ENCODE measurements at regions not wholly inside any gene's neighbourhood (a gene's known extent, or its start where the extent isn't known, plus 50 kb on each side); places are given as distances from the start of the nearest gene placed in this dataset.

DNA sequence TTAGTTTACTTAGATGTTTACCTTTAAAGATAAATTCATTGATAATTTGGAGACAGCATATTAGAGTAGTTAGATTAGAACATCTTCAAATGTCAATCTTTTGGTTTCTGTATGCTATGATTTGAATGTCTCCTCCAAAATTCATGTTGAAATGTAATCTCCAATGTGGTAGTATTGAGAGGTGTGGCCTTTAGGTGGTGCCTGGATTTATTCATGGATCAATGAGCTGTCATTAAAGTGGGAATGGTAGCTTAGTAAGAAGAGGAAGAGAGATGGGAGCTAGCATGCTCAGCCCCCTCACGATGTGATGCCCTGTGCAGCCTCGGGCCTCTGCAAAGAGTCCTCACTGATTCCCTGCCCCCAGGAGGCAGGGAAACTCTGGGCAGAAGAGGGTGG lies 133.6 kb upstream of the TUT7 start:
- TF ChIP-seq, protein P1, sequence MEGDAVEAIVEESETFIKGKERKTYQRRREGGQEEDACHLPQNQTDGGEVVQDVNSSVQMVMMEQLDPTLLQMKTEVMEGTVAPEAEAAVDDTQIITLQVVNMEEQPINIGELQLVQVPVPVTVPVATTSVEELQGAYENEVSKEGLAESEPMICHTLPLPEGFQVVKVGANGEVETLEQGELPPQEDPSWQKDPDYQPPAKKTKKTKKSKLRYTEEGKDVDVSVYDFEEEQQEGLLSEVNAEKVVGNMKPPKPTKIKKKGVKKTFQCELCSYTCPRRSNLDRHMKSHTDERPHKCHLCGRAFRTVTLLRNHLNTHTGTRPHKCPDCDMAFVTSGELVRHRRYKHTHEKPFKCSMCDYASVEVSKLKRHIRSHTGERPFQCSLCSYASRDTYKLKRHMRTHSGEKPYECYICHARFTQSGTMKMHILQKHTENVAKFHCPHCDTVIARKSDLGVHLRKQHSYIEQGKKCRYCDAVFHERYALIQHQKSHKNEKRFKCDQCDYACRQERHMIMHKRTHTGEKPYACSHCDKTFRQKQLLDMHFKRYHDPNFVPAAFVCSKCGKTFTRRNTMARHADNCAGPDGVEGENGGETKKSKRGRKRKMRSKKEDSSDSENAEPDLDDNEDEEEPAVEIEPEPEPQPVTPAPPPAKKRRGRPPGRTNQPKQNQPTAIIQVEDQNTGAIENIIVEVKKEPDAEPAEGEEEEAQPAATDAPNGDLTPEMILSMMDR (IDR thresholded peaks at IDR 0.05; ENCODE audit: low read length) = no peak
- no peak for TF ChIP-seq EZH2 (IDR thresholded peaks at IDR 0.05; ENCODE audit: borderline replicate concordance, low read length)

Measured in OCI-LY1 (cell line).